ENCODE measurements at regions not wholly inside any gene's neighbourhood (a gene's known extent, or its start where the extent isn't known, plus 50 kb on each side); places are given as distances from the start of the nearest gene placed in this dataset.

DNA sequence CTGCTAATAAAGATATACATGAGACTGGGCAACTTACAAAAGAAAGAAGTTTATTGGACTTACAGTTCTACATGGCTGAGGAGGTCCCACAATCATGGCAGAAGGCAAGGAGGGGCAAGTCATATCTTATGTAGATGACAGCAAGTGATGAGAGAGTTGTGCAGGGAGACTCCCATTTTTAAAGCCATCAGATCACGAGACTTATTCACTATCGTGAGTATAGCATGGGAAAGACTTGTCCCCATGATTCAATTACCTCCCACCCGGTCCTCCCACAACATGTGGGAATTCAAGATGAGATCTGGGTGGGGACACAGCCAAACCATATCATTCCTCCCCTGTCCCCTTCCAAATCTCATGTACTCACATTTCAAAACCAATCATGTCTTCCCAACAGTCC is 50.9 kb upstream of the GRID2 start:
- ChIA-PET POLR2A (no interaction called here), CTCF (interaction anchor here (1.2 kb wide), 1 partner anchor 53 kb away, joined by 3 read pairs; no protein-coding TSS in a partner anchor)
- DNase-seq = no peak

DNA sequence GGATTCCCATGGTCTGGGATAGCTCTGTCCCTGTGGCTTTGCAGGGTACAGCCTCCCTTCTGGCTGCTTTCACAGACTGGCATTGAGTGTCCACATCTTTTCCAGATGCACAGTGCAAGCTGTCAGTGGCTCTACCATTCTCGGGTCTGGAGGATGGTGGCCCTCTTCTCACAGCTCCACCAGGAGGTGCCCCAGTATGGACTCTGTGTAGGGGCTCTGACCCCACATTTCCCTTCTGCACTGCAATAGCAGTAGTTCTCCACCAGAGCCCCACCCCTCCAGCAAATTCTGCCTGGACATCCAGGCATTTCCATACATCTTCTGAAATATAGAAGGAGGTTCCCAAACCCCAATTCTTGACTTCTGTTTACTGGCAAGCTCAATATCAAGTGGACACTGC is 50.2 kb upstream of the GRID2 start:
- no peak overlapping the region for H2AFZ ChIP-seq (ENCODE audit: low read depth)
- H3K27ac ChIP-seq (ENCODE audit: low read depth in 2 of 2, low read length in 1 of 2) = no peak overlapping the region
- H3K4me1 ChIP-seq (ENCODE audit: control insufficient read depth in 1 of 2, insufficient read depth in 2 of 2, low read depth in 1 of 2, low read length in 1 of 2) = no peaks in the 10 kb centered on the region
- CTCF ChIA-PET = no interaction called here
- H3K4me2 ChIP-seq = no peak overlapping the region
- no CpG with 5 or more reads among the region's 1 CpG for WGBS (ENCODE audit: low lambda C conversion rate)
- H3F3A ChIP-seq (replicated peaks; ENCODE audit: insufficient read depth) = no peaks in the 10 kb centered on the region
- no peaks in the 10 kb centered on the region for H3K27me3 ChIP-seq (ENCODE audit: insufficient read depth)
- no peak overlapping the region for H3K4me3 ChIP-seq (ENCODE audit: low read depth in 2 of 2, low read length in 1 of 2)
- H4K20me1 ChIP-seq (ENCODE audit: insufficient read depth) = no peaks in the 10 kb centered on the region
- DNase-seq = no peak
- H3K9me3 ChIP-seq = no peaks in the 10 kb centered on the region
- no peaks in the 10 kb centered on the region for H3K36me3 ChIP-seq (replicated peaks in 1 of 2; ENCODE audit: control insufficient read depth in 1 of 2, insufficient read depth in 2 of 2, low read length in 1 of 2)
- H3K9ac ChIP-seq = no peak overlapping the region
- no peaks in the 10 kb centered on the region for H3K9me2 ChIP-seq
- H3K79me2 ChIP-seq (ENCODE audit: insufficient read depth) = no peaks in the 10 kb centered on the region
- POLR2A ChIA-PET = no interaction called here
- TF ChIP-seq REST (IDR thresholded peaks at IDR 0.05; ENCODE audit: low read depth, low read length) = no peak
- TF ChIP-seq EP300 (IDR thresholded peaks at IDR 0.05; ENCODE audit: borderline replicate concordance in 1 of 2, low read depth in 1 of 2, low read length in 1 of 2) = no peak
- no peak for TF ChIP-seq TCF12 (IDR thresholded peaks at IDR 0.05)
- TF ChIP-seq CHD2 (IDR thresholded peaks at IDR 0.05; ENCODE audit: low read length, partially characterized antibody) = no peak
- no peak for TF ChIP-seq POLR2AphosphoS5 (IDR thresholded peaks at IDR 0.05; ENCODE audit: low read depth, low read length)
- TF ChIP-seq MXI1 (IDR thresholded peaks at IDR 0.05; ENCODE audit: low read depth, low read length) = no peak
- TF ChIP-seq JUND (IDR thresholded peaks at IDR 0.05) = no peak
- TF ChIP-seq NFIC (IDR thresholded peaks at IDR 0.05; ENCODE audit: borderline replicate concordance) = no peak
- no peak for TF ChIP-seq TAF1 (IDR thresholded peaks at IDR 0.05; ENCODE audit: borderline replicate concordance, low read depth, low read length)
- no peak for TF ChIP-seq RXRA (IDR thresholded peaks at IDR 0.05; ENCODE audit: borderline replicate concordance, low read depth)

More for the DNA sequence above, 50.9 kb upstream of the GRID2 start:
- Histone ChIP-seq H3K79me2 (ENCODE audit: insufficient read depth) (no peaks in the 10 kb centered on the region), H2AFZ (ENCODE audit: low read depth) (no peak overlapping the region), H3K4me1 (ENCODE audit: control insufficient read depth in 1 of 2, insufficient read depth in 2 of 2, low read depth in 1 of 2, low read length in 1 of 2) (no peaks in the 10 kb centered on the region), H3K27ac (ENCODE audit: low read depth in 2 of 2, low read length in 1 of 2) (no peak overlapping the region), H3F3A (replicated peaks; ENCODE audit: insufficient read depth) (no peaks in the 10 kb centered on the region), H3K9ac (no peak overlapping the region), H3K9me3 (no peaks in the 10 kb centered on the region), H3K4me2 (no peak overlapping the region), H3K9me2 (no peaks in the 10 kb centered on the region), H4K20me1 (ENCODE audit: insufficient read depth) (no peaks in the 10 kb centered on the region), H3K4me3 (ENCODE audit: low read depth in 2 of 2, low read length in 1 of 2) (no peak overlapping the region), H3K36me3 (replicated peaks in 1 of 2; ENCODE audit: control insufficient read depth in 1 of 2, insufficient read depth in 2 of 2, low read length in 1 of 2) (no peaks in the 10 kb centered on the region), H3K27me3 (ENCODE audit: insufficient read depth) (no peaks in the 10 kb centered on the region)
- TF ChIP-seq, protein P1, sequence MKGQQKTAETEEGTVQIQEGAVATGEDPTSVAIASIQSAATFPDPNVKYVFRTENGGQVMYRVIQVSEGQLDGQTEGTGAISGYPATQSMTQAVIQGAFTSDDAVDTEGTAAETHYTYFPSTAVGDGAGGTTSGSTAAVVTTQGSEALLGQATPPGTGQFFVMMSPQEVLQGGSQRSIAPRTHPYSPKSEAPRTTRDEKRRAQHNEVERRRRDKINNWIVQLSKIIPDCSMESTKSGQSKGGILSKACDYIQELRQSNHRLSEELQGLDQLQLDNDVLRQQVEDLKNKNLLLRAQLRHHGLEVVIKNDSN (IDR thresholded peaks at IDR 0.05; ENCODE audit: borderline replicate concordance, low read depth) = no peak
- TF ChIP-seq IRF3 (IDR thresholded peaks at IDR 0.05; ENCODE audit: low read depth, low read length) (no peak), CHD2 (IDR thresholded peaks at IDR 0.05; ENCODE audit: low read length, partially characterized antibody) (no peak), REST (IDR thresholded peaks at IDR 0.05; ENCODE audit: low read depth, low read length) (no peak)
- 40% methylated on average over 3 of the region's 3 CpGs for WGBS (ENCODE audit: low lambda C conversion rate)

All from SK-N-SH (cell line).